GM23338 (cell line): ENCODE measurements at regions not wholly inside any gene's neighbourhood (a gene's known extent, or its start where the extent isn't known, plus 50 kb on each side); places are given as distances from the start of the nearest gene placed in this dataset.

ENCODE experiments used
- ATAC-seq: fragments of 200-7000 bp; cut with Tn5 transposase; 3 replicates; pipeline ENCODE4 v1.9.1; 2020
- DNase-seq: peaks from one replicate; pipeline ENCODE4 v3.0.0-alpha.2; 2015; ENCODE audit warnings: low spot score
- H2AFZ ChIP-seq: fragments of 200-600 bp; sonication (generic); 2 replicates; pipeline ENCODE4 v1.8.0; 2016; ENCODE audit warnings: antibody characterized with exemption, mild to moderate bottlenecking, moderate library complexity
- H3F3A ChIP-seq: fragments of 200-600 bp; sonication (generic); replicated peaks from 2 replicates; pipeline ENCODE4 v1.8.0; 2017; ENCODE audit warnings: antibody characterized with exemption, mixed run types, low read depth
- H3K27ac ChIP-seq: fragments of 200-600 bp; sonication (generic); 2 replicates; pipeline ENCODE4 v1.6.1; 2016; ENCODE audit warnings: low read depth
- H3K27me3 ChIP-seq: fragments of 200-600 bp; sonication (generic); 2 replicates; pipeline ENCODE4 v1.8.0; 2016; ENCODE audit warnings: mild to moderate bottlenecking, mixed run types, moderate library complexity; ENCODE audit not compliant: insufficient read depth
- H3K36me3 ChIP-seq: fragments of 200-600 bp; sonication (generic); 2 replicates; pipeline ENCODE4 v1.8.0; 2016; ENCODE audit warnings: mild to moderate bottlenecking; ENCODE audit not compliant: insufficient read depth
- H3K4me1 ChIP-seq: fragments of 200-600 bp; sonication (generic); 2 replicates; pipeline ENCODE4 v1.8.0; 2016; ENCODE audit warnings: mild to moderate bottlenecking, moderate library complexity; ENCODE audit not compliant: insufficient read depth
- H3K4me2 ChIP-seq: fragments of 200-600 bp; sonication (generic); 2 replicates; pipeline ENCODE4 v1.7.1; 2017; ENCODE audit warnings: mixed run types
- H3K4me3 ChIP-seq: fragments of 200-600 bp; sonication (generic); 2 replicates; pipeline ENCODE4 v1.6.1; 2016; ENCODE audit warnings: mixed run types
- H3K79me2 ChIP-seq: fragments of 200-600 bp; sonication (generic); replicated peaks from 2 replicates; pipeline ENCODE4 v1.8.0; 2017; ENCODE audit warnings: mild to moderate bottlenecking; ENCODE audit not compliant: insufficient read depth
- H3K9me2 ChIP-seq: fragments of 200-600 bp; sonication (generic); 2 replicates; pipeline ENCODE4 v1.8.0; 2017; ENCODE audit not compliant: insufficient read depth
- H4K20me1 ChIP-seq: fragments of 200-600 bp; sonication (generic); replicated peaks from 2 replicates; pipeline ENCODE4 v1.8.0; 2017; ENCODE audit warnings: mild to moderate bottlenecking; ENCODE audit not compliant: insufficient read depth
- H3K27ac Mint-ChIP-seq: 2 replicates; pipeline ENCODE4 v1.8.0; 2020; ENCODE audit warnings: inconsistent platforms, mild to moderate bottlenecking, moderate library complexity, mixed read lengths
- H3K27me3 Mint-ChIP-seq: 3 replicates; pipeline ENCODE4 v1.8.0; 2022; ENCODE audit warnings: low read depth, mild to moderate bottlenecking, moderate library complexity, mixed read lengths, inconsistent platforms; ENCODE audit not compliant: insufficient read depth, poor library complexity
- H3K36me3 Mint-ChIP-seq: 3 replicates; pipeline ENCODE4 v1.8.0; 2021; ENCODE audit warnings: low read depth, mild to moderate bottlenecking, inconsistent platforms, moderate library complexity, mixed read lengths
- H3K4me1 Mint-ChIP-seq: 3 replicates; pipeline ENCODE4 v1.8.0; 2020; ENCODE audit warnings: mild to moderate bottlenecking, inconsistent platforms, mixed read lengths
- H3K4me3 Mint-ChIP-seq: 3 replicates; pipeline ENCODE4 v1.8.0; 2021; ENCODE audit warnings: moderate library complexity, mild to moderate bottlenecking, inconsistent platforms, mixed read lengths
- H3K9me3 Mint-ChIP-seq: 3 replicates; pipeline ENCODE4 v1.8.0; 2020; ENCODE audit warnings: moderate library complexity, mild to moderate bottlenecking, inconsistent platforms, mixed read lengths
- CREB1 ChIP-seq: fragments of 250-450 bp; sonication (Bioruptor Pico); IDR thresholded peaks from 2 replicates; pipeline ENCODE4 v1.5.0; 2020; ENCODE audit warnings: low read depth, mild to moderate bottlenecking, moderate library complexity
- CTCF ChIP-seq, 2 experiments: fragments of 200-600 bp in 1 of 2; sonication (generic) in 1 of 2; conservative IDR thresholded peaks; 2 replicates each; pipeline versions ENCODE4 v1.5.1 to v1.6.1; 2016 to 2017; ENCODE audit warnings: antibody characterized with exemption in 2 of 2, low read depth in 2 of 2, mild to moderate bottlenecking in 2 of 2, moderate library complexity in 1 of 2
- ETS1 ChIP-seq: IDR thresholded peaks from 2 replicates; pipeline ENCODE4 v1.6.1; 2016; ENCODE audit warnings: antibody characterized with exemption
- EZH2phosphoT487 ChIP-seq: fragments of 200-600 bp; sonication (generic); IDR thresholded peaks from one replicate; pipeline ENCODE4 v1.8.1; 2018; ENCODE audit warnings: antibody characterized with exemption; ENCODE audit not compliant: unreplicated experiment
- JUNB ChIP-seq: IDR thresholded peaks from one replicate; pipeline ENCODE4 v1.6.1; 2016; ENCODE audit warnings: antibody characterized with exemption; ENCODE audit not compliant: unreplicated experiment
- POLR2AphosphoS5 ChIP-seq: IDR thresholded peaks from 2 replicates; pipeline ENCODE4 v1.6.1; 2016; ENCODE audit warnings: antibody characterized with exemption, low read depth
- REST ChIP-seq: IDR thresholded peaks from one replicate; pipeline ENCODE4 v1.6.1; 2018; ENCODE audit warnings: antibody characterized with exemption; ENCODE audit not compliant: unreplicated experiment
- STAT1 ChIP-seq: IDR thresholded peaks from one replicate; pipeline ENCODE4 v1.6.1; 2016; ENCODE audit warnings: antibody characterized with exemption; ENCODE audit not compliant: unreplicated experiment
- ZNF114 ChIP-seq: fragments of 250-450 bp; sonication (Bioruptor Pico); IDR thresholded peaks from 2 replicates; pipeline ENCODE4 v1.5.0; 2020; ENCODE audit warnings: mild to moderate bottlenecking, moderate library complexity
- ZNF331 ChIP-seq: fragments of 250-450 bp; sonication (Bioruptor Pico); IDR thresholded peaks from 2 replicates; pipeline ENCODE4 v1.5.0; 2020; ENCODE audit warnings: low read depth, mild to moderate bottlenecking, moderate library complexity

GRCh38 chr7:101724957-101725356, 92.5 kb upstream of the CUX1 start:
- ATAC-seq (no peak), DNase-seq (no peak)
- Mint-ChIP-seq H3K4me3 (no peak overlapping the region), H3K36me3 (no peaks in the 10 kb centered on the region), H3K4me1 (no peaks in the 10 kb centered on the region), H3K27ac (no peak overlapping the region), H3K9me3 (peaks cover 10% of the 10 kb centered on the region; the same call in 1 of the 3 replicates), H3K27me3 (peaks cover 7% of the 10 kb centered on the region)
- Histone ChIP-seq H2AFZ (no peak overlapping the region), H3K27ac (no peak overlapping the region), H3K9me2 (no peaks in the 10 kb centered on the region), H3K27me3 (no peaks in the 10 kb centered on the region), H3F3A (no peaks in the 10 kb centered on the region), H3K79me2 (no peaks in the 10 kb centered on the region), H3K4me1 (no peaks in the 10 kb centered on the region), H3K4me2 (no peak overlapping the region), H4K20me1 (no peaks in the 10 kb centered on the region), H3K36me3 (no peaks in the 10 kb centered on the region), H3K4me3 (no peak overlapping the region)
- TF ChIP-seq CTCF (conservative IDR thresholded peaks at IDR 0.05; ENCODE audit: low read depth in 2 of 2) (no peak), STAT1 (no peak)

GRCh38 chr7:101725921-101726320, 91.5 kb upstream of the CUX1 start:
- no peaks in the 10 kb centered on the region for H3K4me1 Mint-ChIP-seq
- H3K4me3 Mint-ChIP-seq: no peak overlapping the region
- peaks cover 7% of the 10 kb centered on the region for H3K27me3 Mint-ChIP-seq
- Histone ChIP-seq H3K27ac (no peak overlapping the region), H2AFZ (no peak overlapping the region), H3K27me3 (no peaks in the 10 kb centered on the region), H3K4me3 (no peak overlapping the region), H3K4me1 (no peaks in the 10 kb centered on the region), H3K4me2 (no peak overlapping the region), H3K79me2 (no peaks in the 10 kb centered on the region), H3K36me3 (no peaks in the 10 kb centered on the region), H4K20me1 (no peaks in the 10 kb centered on the region), H3K9me2 (no peaks in the 10 kb centered on the region), H3F3A (no peaks in the 10 kb centered on the region)
- H3K36me3 Mint-ChIP-seq: no peaks in the 10 kb centered on the region
- peaks cover 10% of the 10 kb centered on the region; the same call in 1 of the 3 replicates for H3K9me3 Mint-ChIP-seq
- H3K27ac Mint-ChIP-seq: no peak overlapping the region
- no peak for ATAC-seq
- DNase-seq: no peak
- TF ChIP-seq REST: no peak
- no peak for TF ChIP-seq STAT1
- TF ChIP-seq ZNF114 (CRISPR knock-in tag): no peak
- TF ChIP-seq CREB1 (CRISPR knock-in tag): no peak
- TF ChIP-seq JUNB: no peak
- no peak for TF ChIP-seq EZH2phosphoT487
- no peak for TF ChIP-seq CTCF (conservative IDR thresholded peaks at IDR 0.05; ENCODE audit: low read depth in 2 of 2)
- no peak for TF ChIP-seq ETS1
- no peak for TF ChIP-seq POLR2AphosphoS5
- no peak for TF ChIP-seq ZNF331 (CRISPR knock-in tag)
